ENCODE measurements at regions not wholly inside any gene's neighbourhood (a gene's known extent, or its start where the extent isn't known, plus 50 kb on each side); places are given as distances from the start of the nearest gene placed in this dataset.

- TF ChIP-seq POLR2A (IDR thresholded peaks at IDR 0.05; ENCODE audit: low read length) (no peak), GATA1 (IDR thresholded peaks at IDR 0.05; ENCODE audit: low read depth, low read length) (no peak)
Measured at GRCh38 chr7:25840209-25840792, 311.7 kb upstream of the NFE2L3 start.

All from erythroblast (primary cell).